SH-SY5Y (cell line): ENCODE measurements at regions not wholly inside any gene's neighbourhood (a gene's known extent, or its start where the extent isn't known, plus 50 kb on each side); places are given as distances from the start of the nearest gene placed in this dataset.

Source experiments
- GATA2 ChIP-seq: IDR thresholded peaks from 2 replicates; pipeline ENCODE4 v1.6.1; 2011; ENCODE audit warnings: mild to moderate bottlenecking, low read depth, low read length
- GATA3 ChIP-seq: IDR thresholded peaks from 2 replicates; pipeline ENCODE4 v1.6.1; 2011; ENCODE audit warnings: low read depth, mild to moderate bottlenecking, low read length, moderate library complexity

DNA sequence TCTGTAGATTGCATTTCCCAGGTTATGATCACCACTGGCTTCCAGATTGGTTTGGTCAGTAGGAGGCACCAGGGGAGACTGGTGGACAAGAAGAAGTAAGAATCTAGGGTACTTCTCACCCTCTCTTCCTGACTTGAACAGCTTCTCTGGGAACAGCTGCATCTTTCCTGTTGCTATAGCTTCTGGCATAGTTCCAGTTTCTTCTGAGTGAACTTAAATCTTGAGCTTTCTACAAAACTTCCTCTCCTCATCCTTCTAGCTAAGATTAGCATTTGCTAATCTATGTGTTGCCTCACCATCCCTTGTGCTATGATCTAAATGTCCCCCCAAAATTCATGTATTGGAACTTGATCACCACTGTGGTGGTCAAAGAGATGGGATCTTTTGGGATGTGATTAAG, 724.6 kb downstream of the UTRN start:
- TF ChIP-seq GATA3 (no peak), GATA2 (no peak)
